ENCODE measurements at regions not wholly inside any gene's neighbourhood (a gene's known extent, or its start where the extent isn't known, plus 50 kb on each side); places are given as distances from the start of the nearest gene placed in this dataset.

GRCh38 chr16:66147291-66147690 is 219.2 kb upstream of the CDH5 start:
- no peak for ATAC-seq
- Mint-ChIP-seq H3K9me3 (no peaks in the 10 kb centered on the region), H3K4me1 (no peaks in the 10 kb centered on the region), H3K27me3 (no peaks in the 10 kb centered on the region), H3K27ac (no peak overlapping the region), H3K4me3 (no peak overlapping the region)
- DNase-seq, result no peak

- no peaks in the 10 kb centered on the region for H3K27me3 Mint-ChIP-seq
- H3K4me1 Mint-ChIP-seq, result no peaks in the 10 kb centered on the region
- DNase-seq, result no peak
- no peaks in the 10 kb centered on the region for H3K9me3 Mint-ChIP-seq
- ATAC-seq, result no peak
- H3K4me3 Mint-ChIP-seq, result no peak overlapping the region
- H3K27ac Mint-ChIP-seq, result no peak overlapping the region
Observed at GRCh38 chr16:66146798-66147197, 219.7 kb upstream of the CDH5 start.

- H3K27ac Mint-ChIP-seq, result no peak overlapping the region
- no peaks in the 10 kb centered on the region for H3K27me3 Mint-ChIP-seq
- no peak overlapping the region for H3K4me3 Mint-ChIP-seq
- H3K4me1 Mint-ChIP-seq, result no peaks in the 10 kb centered on the region
- DNase-seq (no peak), ATAC-seq (no peak)
- no peaks in the 10 kb centered on the region for H3K9me3 Mint-ChIP-seq
Observed at GRCh38 chr16:66144641-66145040, 221.8 kb upstream of the CDH5 start.

- Mint-ChIP-seq H3K4me1 (no peaks in the 10 kb centered on the region), H3K27me3 (no peaks in the 10 kb centered on the region), H3K9me3 (no peaks in the 10 kb centered on the region), H3K4me3 (no peak overlapping the region), H3K27ac (no peak overlapping the region)
- no peak for ATAC-seq
- no peak for DNase-seq
Observed at GRCh38 chr16:66143415-66143814, 223.1 kb upstream of the CDH5 start.

GRCh38 chr16:66141885-66142284 is 224.6 kb upstream of the CDH5 start:
- H3K27me3 Mint-ChIP-seq, result no peaks in the 10 kb centered on the region
- H3K9me3 Mint-ChIP-seq, result no peaks in the 10 kb centered on the region
- no peak overlapping the region for H3K4me3 Mint-ChIP-seq
- DNase-seq, result no peak
- ATAC-seq, result no peak
- H3K4me1 Mint-ChIP-seq, result no peaks in the 10 kb centered on the region
- no peak overlapping the region for H3K27ac Mint-ChIP-seq

GRCh38 chr16:66137853-66138252 is 228.6 kb upstream of the CDH5 start:
- peaks cover 9% of the 10 kb centered on the region for H3K27me3 Mint-ChIP-seq
- no peaks in the 10 kb centered on the region for H3K4me1 Mint-ChIP-seq
- H3K4me3 Mint-ChIP-seq, result no peak overlapping the region
- DNase-seq, result no peak
- no peak for ATAC-seq
- no peaks in the 10 kb centered on the region for H3K9me3 Mint-ChIP-seq
- no peak overlapping the region for H3K27ac Mint-ChIP-seq

GRCh38 chr16:66136841-66137240 is 229.7 kb upstream of the CDH5 start:
- Mint-ChIP-seq H3K27ac (peak overlapping the region in 1 of 2 donors; percentile 64), H3K27me3 (peaks cover 17% of the 10 kb centered on the region), H3K4me3 (no peak overlapping the region), H3K4me1 (no peaks in the 10 kb centered on the region), H3K9me3 (no peaks in the 10 kb centered on the region)
- ATAC-seq, result no peak
- no peak for DNase-seq

- Mint-ChIP-seq H3K27ac (no peak overlapping the region), H3K27me3 (peaks cover 22% of the 10 kb centered on the region), H3K4me1 (no peaks in the 10 kb centered on the region), H3K9me3 (no peaks in the 10 kb centered on the region), H3K4me3 (no peak overlapping the region)
- ATAC-seq (no peak), DNase-seq (no peak)
Observed at GRCh38 chr16:66135838-66136237, 230.7 kb upstream of the CDH5 start.

- Mint-ChIP-seq H3K4me3 (no peak overlapping the region), H3K27ac (no peak overlapping the region), H3K27me3 (peaks cover 22% of the 10 kb centered on the region), H3K4me1 (no peaks in the 10 kb centered on the region), H3K9me3 (no peaks in the 10 kb centered on the region)
- ATAC-seq (no peak), DNase-seq (no peak)
Observed at GRCh38 chr16:66135421-66135831, 231.1 kb upstream of the CDH5 start.

GRCh38 chr16:66134875-66135274 is 231.6 kb upstream of the CDH5 start:
- ATAC-seq, result no peak
- Mint-ChIP-seq H3K9me3 (no peaks in the 10 kb centered on the region), H3K27me3 (peaks cover 23% of the 10 kb centered on the region), H3K4me1 (no peaks in the 10 kb centered on the region), H3K4me3 (no peak overlapping the region), H3K27ac (no peak overlapping the region)
- no peak for DNase-seq

GRCh38 chr16:66133643-66134338 is 232.7 kb upstream of the CDH5 start:
- Mint-ChIP-seq H3K9me3 (no peaks in the 10 kb centered on the region), H3K4me1 (no peaks in the 10 kb centered on the region), H3K4me3 (no peak overlapping the region), H3K27me3 (peaks cover 34% of the 10 kb centered on the region), H3K27ac (no peak overlapping the region)
- ATAC-seq, result no peak
- no peak for DNase-seq

GRCh38 chr16:66131895-66132294 is 234.6 kb upstream of the CDH5 start:
- Mint-ChIP-seq H3K9me3 (no peaks in the 10 kb centered on the region), H3K27me3 (peaks cover 53% of the 10 kb centered on the region), H3K4me1 (no peaks in the 10 kb centered on the region), H3K27ac (no peak overlapping the region), H3K4me3 (no peak overlapping the region)
- no peak for DNase-seq
- no peak for ATAC-seq

- ATAC-seq (no peak), DNase-seq (no peak)
- H3K27ac Mint-ChIP-seq, result peak overlapping the region in 1 of 2 donors; percentile 79
- peaks cover 58% of the 10 kb centered on the region for H3K27me3 Mint-ChIP-seq
- H3K4me1 Mint-ChIP-seq, result no peaks in the 10 kb centered on the region
- no peak overlapping the region for H3K4me3 Mint-ChIP-seq
- no peaks in the 10 kb centered on the region for H3K9me3 Mint-ChIP-seq
Observed at GRCh38 chr16:66131156-66131807, 235.2 kb upstream of the CDH5 start.

GRCh38 chr16:66130296-66130905 is 236.1 kb upstream of the CDH5 start:
- H3K4me1 Mint-ChIP-seq, result no peaks in the 10 kb centered on the region
- no peak overlapping the region for H3K27ac Mint-ChIP-seq
- H3K27me3 Mint-ChIP-seq, result peaks cover 63% of the 10 kb centered on the region

GRCh38 chr16:66129196-66129595 is 237.3 kb upstream of the CDH5 start:
- no peaks in the 10 kb centered on the region for H3K4me1 Mint-ChIP-seq
- H3K4me3 Mint-ChIP-seq, result no peak overlapping the region
- H3K27ac Mint-ChIP-seq, result no peak overlapping the region
- ATAC-seq (no peak), DNase-seq (no peak)
- H3K9me3 Mint-ChIP-seq, result no peaks in the 10 kb centered on the region
- peaks cover 65% of the 10 kb centered on the region for H3K27me3 Mint-ChIP-seq

More at GRCh38 chr16:66130296-66130905, 236.1 kb upstream of the CDH5 start:
- H3K4me3 Mint-ChIP-seq, result no peak overlapping the region
- no peak for DNase-seq
- ATAC-seq, result no peak
- H3K9me3 Mint-ChIP-seq, result no peaks in the 10 kb centered on the region

- H3K27me3 Mint-ChIP-seq, result peaks cover 58% of the 10 kb centered on the region
- no peak overlapping the region for H3K4me3 Mint-ChIP-seq
- H3K4me1 Mint-ChIP-seq, result no peaks in the 10 kb centered on the region
- no peak for ATAC-seq
- no peaks in the 10 kb centered on the region for H3K9me3 Mint-ChIP-seq
- DNase-seq, result no peak
- no peak overlapping the region for H3K27ac Mint-ChIP-seq
Observed at GRCh38 chr16:66128371-66128770, 238.1 kb upstream of the CDH5 start.

All from stimulated activated naive CD8-positive, alpha-beta T cell treated with anti-CD3 and anti-CD28 coated beads, Interleukin-15, amount 100 ng/mL, for 72 hours (primary cell).